ENCODE measurements at regions not wholly inside any gene's neighbourhood (a gene's known extent, or its start where the extent isn't known, plus 50 kb on each side); places are given as distances from the start of the nearest gene placed in this dataset.
A peak's percentile ranks its signal among the peaks of the same experiment; 100 is the strongest.

DNA sequence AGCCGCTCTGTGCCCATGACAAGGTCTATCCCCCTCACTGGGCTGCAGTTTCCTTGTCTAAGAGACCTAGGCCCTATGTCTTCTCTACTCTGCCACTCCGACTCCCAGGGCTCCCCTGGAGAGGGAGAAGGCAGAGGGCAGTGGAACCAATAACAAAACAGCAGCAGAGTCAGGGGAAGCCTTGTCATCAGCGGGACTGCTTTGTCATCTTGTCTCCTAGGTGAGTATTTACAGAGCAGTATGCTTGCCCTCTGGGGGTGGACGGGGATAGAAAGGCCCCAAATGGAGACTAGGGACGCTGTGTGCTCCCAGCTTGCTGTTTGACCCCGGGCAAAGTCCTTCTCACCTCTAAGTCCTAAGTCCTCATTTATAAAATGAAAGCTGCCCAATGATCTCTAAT is 318.5 kb downstream of the CDK5RAP2 start:
- H3K36me3 ChIP-seq (ENCODE audit: control insufficient read depth, insufficient read depth, low read length), result no peaks in the 10 kb centered on the region
- no peak for FAIRE-seq

DNA sequence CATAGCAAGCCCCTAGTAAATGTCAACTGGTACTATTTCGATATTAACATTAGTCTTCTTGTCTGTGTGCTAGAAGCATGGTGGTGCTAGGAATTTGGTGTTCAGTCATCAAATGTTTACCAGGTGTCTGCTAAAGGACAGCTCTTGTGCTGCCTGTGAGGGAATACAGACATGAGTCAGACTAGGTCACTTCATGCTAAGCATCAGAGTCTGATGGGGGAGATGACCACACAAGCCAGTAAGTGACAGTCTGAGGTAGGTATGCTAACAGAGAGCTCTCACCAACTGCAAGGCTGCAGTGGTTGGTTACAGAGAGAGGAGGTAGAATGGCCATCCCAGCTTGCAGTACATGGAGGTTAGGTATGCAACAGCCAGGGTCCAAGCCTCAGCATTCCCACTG is 320.9 kb downstream of the CDK5RAP2 start:
- FAIRE-seq (peak; percentile 40), DNase-seq (ENCODE audit: low read depth) (no peak)
- Histone ChIP-seq H3K4me3 (ENCODE audit: low read depth, low read length) (no peak overlapping the region), H3K27me3 (ENCODE audit: control insufficient read depth, insufficient read depth, low read length) (no peaks in the 10 kb centered on the region), H3K36me3 (ENCODE audit: control insufficient read depth, insufficient read depth, low read length) (no peaks in the 10 kb centered on the region)
- TF ChIP-seq, protein P1, sequence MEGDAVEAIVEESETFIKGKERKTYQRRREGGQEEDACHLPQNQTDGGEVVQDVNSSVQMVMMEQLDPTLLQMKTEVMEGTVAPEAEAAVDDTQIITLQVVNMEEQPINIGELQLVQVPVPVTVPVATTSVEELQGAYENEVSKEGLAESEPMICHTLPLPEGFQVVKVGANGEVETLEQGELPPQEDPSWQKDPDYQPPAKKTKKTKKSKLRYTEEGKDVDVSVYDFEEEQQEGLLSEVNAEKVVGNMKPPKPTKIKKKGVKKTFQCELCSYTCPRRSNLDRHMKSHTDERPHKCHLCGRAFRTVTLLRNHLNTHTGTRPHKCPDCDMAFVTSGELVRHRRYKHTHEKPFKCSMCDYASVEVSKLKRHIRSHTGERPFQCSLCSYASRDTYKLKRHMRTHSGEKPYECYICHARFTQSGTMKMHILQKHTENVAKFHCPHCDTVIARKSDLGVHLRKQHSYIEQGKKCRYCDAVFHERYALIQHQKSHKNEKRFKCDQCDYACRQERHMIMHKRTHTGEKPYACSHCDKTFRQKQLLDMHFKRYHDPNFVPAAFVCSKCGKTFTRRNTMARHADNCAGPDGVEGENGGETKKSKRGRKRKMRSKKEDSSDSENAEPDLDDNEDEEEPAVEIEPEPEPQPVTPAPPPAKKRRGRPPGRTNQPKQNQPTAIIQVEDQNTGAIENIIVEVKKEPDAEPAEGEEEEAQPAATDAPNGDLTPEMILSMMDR (IDR thresholded peaks at IDR 0.05; ENCODE audit: insufficient read depth, low read length, severe bottlenecking), result no peak

More for the DNA sequence above, 318.5 kb downstream of the CDK5RAP2 start:
- no peaks in the 10 kb centered on the region for H3K27me3 ChIP-seq (ENCODE audit: control insufficient read depth, insufficient read depth, low read length)
- TF ChIP-seq, protein P1 (IDR thresholded peaks at IDR 0.05; ENCODE audit: insufficient read depth, low read length, severe bottlenecking), result no peak
- no peak overlapping the region for H3K4me3 ChIP-seq (ENCODE audit: low read depth, low read length)
- DNase-seq (ENCODE audit: low read depth), result no peak

DNA sequence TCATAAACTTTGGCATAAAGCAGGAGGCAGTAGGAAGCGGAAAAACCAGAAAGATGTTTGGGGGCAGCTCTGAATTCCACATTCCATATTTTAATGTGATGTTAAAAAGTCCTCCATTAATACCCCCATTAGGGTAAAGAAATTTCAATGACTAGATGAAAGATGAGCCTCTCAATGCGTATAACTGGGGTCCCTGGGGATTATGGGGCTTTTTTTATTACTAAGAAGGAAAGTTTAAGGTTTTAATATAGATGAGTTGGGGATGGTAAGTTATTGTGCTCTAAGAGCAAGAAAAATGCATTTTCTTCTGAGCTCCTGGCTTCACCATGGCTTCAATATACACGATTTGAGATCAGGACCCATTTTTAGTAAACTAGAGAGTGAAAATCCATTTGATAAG is 321.9 kb downstream of the CDK5RAP2 start:
- FAIRE-seq (no peak), DNase-seq (ENCODE audit: low read depth) (no peak)
- H3K4me3 ChIP-seq (ENCODE audit: low read depth, low read length), result no peak overlapping the region
- H3K36me3 ChIP-seq (ENCODE audit: control insufficient read depth, insufficient read depth, low read length), result no peaks in the 10 kb centered on the region
- TF ChIP-seq, protein P1 (IDR thresholded peaks at IDR 0.05; ENCODE audit: insufficient read depth, low read length, severe bottlenecking), result no peak
- H3K27me3 ChIP-seq (ENCODE audit: control insufficient read depth, insufficient read depth, low read length), result no peaks in the 10 kb centered on the region

DNA sequence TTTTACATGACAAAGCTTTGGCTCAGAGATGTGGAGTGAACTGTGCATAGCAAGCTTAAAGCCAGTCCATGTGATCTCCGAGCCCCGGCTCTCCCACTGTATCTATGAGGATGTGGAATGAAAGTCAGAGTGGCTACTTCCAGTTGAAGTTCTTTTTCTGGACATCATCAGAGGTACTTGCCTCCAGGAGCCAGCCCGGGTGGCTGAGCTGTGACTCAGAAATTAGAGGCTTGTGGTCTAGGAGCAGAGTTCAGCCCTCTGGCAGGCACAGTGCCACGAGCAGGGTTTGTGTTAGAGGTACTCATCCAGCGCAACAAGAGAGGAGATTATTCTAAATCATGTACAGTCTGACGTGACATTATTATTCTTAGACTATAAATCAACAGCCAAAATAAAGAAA is 322.5 kb downstream of the CDK5RAP2 start:
- DNase-seq (ENCODE audit: low read depth) (no peak), FAIRE-seq (no peak)
- TF ChIP-seq, protein P1 (IDR thresholded peaks at IDR 0.05; ENCODE audit: insufficient read depth, low read length, severe bottlenecking), result no peak
- no peaks in the 10 kb centered on the region for H3K27me3 ChIP-seq (ENCODE audit: control insufficient read depth, insufficient read depth, low read length)
- H3K4me3 ChIP-seq (ENCODE audit: low read depth, low read length), result no peak overlapping the region
- no peaks in the 10 kb centered on the region for H3K36me3 ChIP-seq (ENCODE audit: control insufficient read depth, insufficient read depth, low read length)

DNA sequence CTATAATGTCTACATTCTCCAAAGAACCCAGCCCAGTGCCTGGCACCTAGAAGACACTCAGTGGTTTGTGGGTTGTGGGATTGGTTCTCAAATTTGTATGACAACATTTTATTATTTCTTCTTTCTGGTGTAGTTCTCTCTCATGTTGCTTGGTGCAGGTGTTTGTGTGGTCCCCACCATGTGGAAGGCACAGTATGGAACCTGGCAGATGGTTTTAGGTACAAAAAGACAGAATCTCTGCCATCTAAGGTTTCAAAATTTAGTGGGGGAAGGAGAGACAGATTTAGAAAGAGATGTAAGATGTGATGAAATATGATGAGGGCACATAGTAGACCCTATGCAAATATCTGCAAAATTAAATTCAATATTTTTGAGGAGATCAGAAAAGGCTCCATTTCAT is 323.8 kb downstream of the CDK5RAP2 start:
- no peak overlapping the region for H3K4me3 ChIP-seq (ENCODE audit: low read depth, low read length)
- H3K36me3 ChIP-seq (ENCODE audit: control insufficient read depth, insufficient read depth, low read length), result no peaks in the 10 kb centered on the region
- DNase-seq (ENCODE audit: low read depth), result no peak
- FAIRE-seq, result no peak
- TF ChIP-seq, protein P1 (IDR thresholded peaks at IDR 0.05; ENCODE audit: insufficient read depth, low read length, severe bottlenecking), result no peak
- no peaks in the 10 kb centered on the region for H3K27me3 ChIP-seq (ENCODE audit: control insufficient read depth, insufficient read depth, low read length)

DNA sequence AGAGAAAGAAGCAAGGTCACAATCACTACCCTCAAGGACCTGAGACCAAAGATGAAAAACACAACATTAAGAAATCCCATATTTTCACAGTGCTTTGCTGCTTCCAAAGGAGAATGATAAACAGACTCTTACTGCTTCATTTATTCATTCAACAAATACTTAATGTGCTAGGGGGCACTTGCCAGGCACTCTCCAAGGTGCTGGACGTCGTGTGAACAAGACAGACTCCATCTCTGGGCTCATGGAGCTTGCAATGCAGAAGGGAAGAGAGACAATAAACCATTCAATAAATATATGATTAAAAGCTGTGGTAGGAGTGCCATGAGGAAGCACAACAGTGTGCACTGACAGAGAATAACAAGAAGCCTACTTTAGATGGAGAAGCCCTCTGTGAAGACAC is 327.7 kb downstream of the CDK5RAP2 start:
- FAIRE-seq, result no peak
- no peak overlapping the region for H3K4me3 ChIP-seq (ENCODE audit: low read depth, low read length)
- no peaks in the 10 kb centered on the region for H3K27me3 ChIP-seq (ENCODE audit: control insufficient read depth, insufficient read depth, low read length)
- TF ChIP-seq, protein P1 (IDR thresholded peaks at IDR 0.05; ENCODE audit: insufficient read depth, low read length, severe bottlenecking), result no peak
- no peak for DNase-seq (ENCODE audit: low read depth)
- no peaks in the 10 kb centered on the region for H3K36me3 ChIP-seq (ENCODE audit: control insufficient read depth, insufficient read depth, low read length)

All from bronchial epithelial cell (primary cell).